Right cardiac atrium (tissue), 5 donors: ENCODE measurements at regions not wholly inside any gene's neighbourhood (a gene's known extent, or its start where the extent isn't known, plus 50 kb on each side); places are given as distances from the start of the nearest gene placed in this dataset.
A peak's percentile ranks its signal among the peaks of the same experiment; 100 is the strongest.
"Not testable (repeated sequence)": the region's sequence is repeated elsewhere in the genome, so short reads cannot be mapped to it uniquely, and the experiment has no call there.

Source experiments
- ATAC-seq, 2 donors: fragments of 200-7000 bp; cut with Tn5 transposase; one replicate each; pipeline versions ENCODE4 v1.8.0 to v1.9.1; 2020; ENCODE audit warnings: moderate library complexity in 2 of 2, mild to moderate bottlenecking in 1 of 2
- DNase-seq, 3 donors: peaks; one replicate each; pipeline ENCODE4 v3.0.0-alpha.2; 2020
- H3K27ac ChIP-seq: one replicate; pipeline ENCODE4 v1.5.1; 2013; ENCODE audit warnings: mild to moderate bottlenecking, low read length, control low read depth, moderate library complexity
- H3K27me3 ChIP-seq: one replicate; pipeline ENCODE4 v1.6.1; 2013; ENCODE audit not compliant: control insufficient read depth, insufficient read depth
- H3K4me1 ChIP-seq: one replicate; pipeline ENCODE4 v1.6.1; 2013; ENCODE audit warnings: low read length; ENCODE audit not compliant: control insufficient read depth, insufficient read depth
- H3K4me3 ChIP-seq: one replicate; pipeline ENCODE4 v1.5.1; 2013; ENCODE audit warnings: low read length, control low read depth
- H3K9me3 ChIP-seq: one replicate; pipeline ENCODE4 v1.6.1; 2013; ENCODE audit warnings: low read length; ENCODE audit not compliant: control insufficient read depth
- WGBS: extraction: QIAGEN DNeasy Blood & Tissue Kit; methylation state at CpG from one replicate; pipeline ENCODE4 v1.1.7; 2013; 5-methylcytosine and 5-hydroxymethylcytosine counted together
- intact Hi-C, 4 donors: fragments of 100-400 bp; cut with DNase I; formaldehyde crosslinking; loops; one replicate each; pipeline versions ENCODE4 v1.11.0 to v1.14.0; 2022 to 2023
- donor health status: healthy with polysubstance abuse.
- donor health status: DM: no; HTN: yes; CAD: no.
- donor health status: DM: no; HTN: no; CAD: no.
- donor health status: DM: no; HTN: yes; CAD: no; lungs with severe emphysema.
- donor health status: DM: yes; HTN: yes; CAD: no.

DNA sequence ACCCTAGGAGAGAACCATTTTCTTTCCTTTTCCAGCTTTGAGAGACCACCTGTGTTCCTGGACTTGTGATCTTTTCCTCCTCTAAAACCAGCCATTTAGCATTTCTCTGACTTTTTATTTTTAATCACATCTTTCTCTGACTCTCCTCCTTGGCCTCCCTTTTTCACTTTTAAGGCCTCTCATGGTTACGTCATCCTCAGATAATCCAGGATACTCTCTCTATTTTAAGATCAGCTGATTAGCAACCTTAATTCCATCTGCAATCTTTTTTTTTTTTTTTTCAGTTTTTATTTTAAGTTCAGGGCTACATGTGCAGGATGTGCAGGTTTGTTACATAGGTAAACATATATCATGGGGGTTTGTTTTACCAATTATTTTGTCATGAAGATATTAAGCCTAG is 54.0 kb downstream of the RFPL4B start:
- Histone ChIP-seq H3K4me3 (no peak overlapping the region), H3K4me1 (no peaks in the 10 kb centered on the region), H3K9me3 (no peaks in the 10 kb centered on the region), H3K27me3 (no peaks in the 10 kb centered on the region), H3K27ac (no peak overlapping the region)
- intact Hi-C loops, result no loop called here
- WGBS, result 88% methylated on average over 1 of the region's 1 CpG
- ATAC-seq, result no peak
- DNase-seq, result no peak

DNA sequence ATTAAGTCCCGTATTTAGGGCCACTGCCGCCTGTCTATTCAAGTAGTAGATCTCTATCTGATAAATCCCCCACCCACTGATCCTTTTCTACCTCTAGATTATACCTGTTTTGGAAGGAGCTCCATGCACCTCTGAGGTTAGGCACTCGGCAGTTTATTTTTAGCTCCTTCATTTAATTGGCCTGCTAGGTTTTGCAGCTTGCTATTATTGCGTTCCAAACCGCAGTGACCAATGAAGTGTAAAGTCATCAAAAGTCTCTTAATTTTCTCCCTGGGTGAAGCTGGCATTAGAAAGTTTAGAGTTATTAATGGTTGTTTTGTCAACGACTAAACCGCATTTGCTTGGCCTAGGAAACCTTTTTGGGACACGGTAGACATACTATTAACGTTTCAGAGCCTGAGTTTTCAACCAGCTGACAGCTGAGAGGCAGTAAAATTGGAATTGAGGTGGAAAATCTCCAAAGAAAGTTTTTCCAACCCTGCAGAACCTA is 60.0 kb downstream of the RFPL4B start:
- Histone ChIP-seq H3K4me1 (no peaks in the 10 kb centered on the region), H3K27ac (no peak overlapping the region), H3K4me3 (no peak overlapping the region), H3K27me3 (no peaks in the 10 kb centered on the region), H3K9me3 (no peaks in the 10 kb centered on the region)
- ATAC-seq, result no peak
- WGBS, result 87% methylated on average over 9 of the region's 9 CpGs
- intact Hi-C loops, result no loop called here
- DNase-seq, result no peak

DNA sequence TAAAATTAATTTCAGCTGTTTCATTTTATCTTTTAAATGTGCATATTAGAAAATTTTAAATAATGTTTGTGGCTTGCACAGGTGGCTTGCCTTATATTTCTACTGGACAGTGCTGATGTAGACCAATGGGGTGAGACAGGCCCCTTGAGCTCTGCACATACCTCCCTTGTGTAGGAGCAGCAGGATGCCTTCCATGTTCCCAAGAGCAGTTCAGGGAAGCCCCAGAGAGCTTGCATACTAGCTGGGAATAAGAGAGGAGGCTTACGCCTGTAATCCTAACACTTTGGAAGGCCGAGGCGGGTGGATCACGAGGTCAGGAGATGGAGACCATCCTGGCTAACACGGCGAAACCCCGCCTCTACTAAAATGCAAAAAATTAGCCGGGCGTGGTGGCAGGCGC is 61.4 kb downstream of the RFPL4B start:
- Histone ChIP-seq H3K4me1 (no peaks in the 10 kb centered on the region), H3K9me3 (no peaks in the 10 kb centered on the region), H3K27ac (no peak overlapping the region), H3K27me3 (no peaks in the 10 kb centered on the region), H3K4me3 (no peak overlapping the region)
- no peak for DNase-seq
- 95% methylated on average over 10 of the region's 10 CpGs for WGBS
- intact Hi-C loops, result no loop called here
- ATAC-seq, result no peak

DNA sequence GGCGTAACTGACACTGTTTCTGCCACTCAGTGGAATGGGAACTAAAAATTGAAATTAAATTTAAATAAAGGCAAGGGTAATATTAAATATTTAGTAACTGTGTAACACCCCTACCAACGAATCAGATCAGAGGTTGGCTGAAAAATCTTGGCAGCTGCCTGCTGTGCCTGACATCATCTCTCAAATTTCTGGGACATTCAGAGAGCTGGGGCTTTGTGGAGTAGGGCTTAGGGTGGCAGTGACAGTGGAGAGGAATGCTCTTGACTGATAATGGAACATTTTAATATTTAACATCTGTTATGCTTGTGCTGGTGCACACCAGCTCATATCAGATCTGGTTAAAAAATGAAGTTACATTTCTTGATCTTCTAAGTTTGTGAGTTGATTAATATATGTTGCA is 62.2 kb downstream of the RFPL4B start:
- Histone ChIP-seq H3K9me3 (no peaks in the 10 kb centered on the region), H3K4me1 (no peaks in the 10 kb centered on the region), H3K27me3 (no peaks in the 10 kb centered on the region), H3K4me3 (no peak overlapping the region), H3K27ac (no peak overlapping the region)
- ATAC-seq (peak in 1 of 2 donors; percentile 20), DNase-seq (no peak)
- WGBS, result 55% methylated on average over 2 of the region's 2 CpGs
- intact Hi-C loops, result no loop called here

DNA sequence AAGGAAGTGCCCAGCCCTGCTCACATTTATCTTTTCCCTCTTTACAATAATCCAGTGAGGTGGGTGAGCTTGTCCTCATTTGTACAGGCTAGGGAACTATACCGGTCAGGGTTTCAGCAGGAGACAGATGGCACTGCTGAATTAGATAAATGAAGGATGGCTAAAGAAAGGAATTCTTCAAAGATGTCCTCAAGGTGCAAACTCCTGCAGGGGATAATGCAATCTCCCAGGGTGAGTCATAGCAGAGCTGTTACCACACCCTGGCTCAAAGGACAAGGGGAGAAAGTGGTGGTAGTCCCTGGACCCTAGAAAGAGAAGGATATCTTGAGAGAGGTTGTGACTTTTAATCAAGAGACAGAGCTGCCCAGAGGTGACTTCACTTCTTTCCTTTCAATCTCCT is 66.7 kb downstream of the RFPL4B start:
- no peaks in the 10 kb centered on the region for H3K4me1 ChIP-seq
- H3K4me3 ChIP-seq, result no peak overlapping the region
- DNase-seq (no peak), ATAC-seq (no peak)
- 62% methylated on average over 1 of the region's 1 CpG for WGBS
- H3K27me3 ChIP-seq, result no peaks in the 10 kb centered on the region
- H3K9me3 ChIP-seq, result no peaks in the 10 kb centered on the region
- no peak overlapping the region for H3K27ac ChIP-seq
- intact Hi-C loops, result no loop called here

DNA sequence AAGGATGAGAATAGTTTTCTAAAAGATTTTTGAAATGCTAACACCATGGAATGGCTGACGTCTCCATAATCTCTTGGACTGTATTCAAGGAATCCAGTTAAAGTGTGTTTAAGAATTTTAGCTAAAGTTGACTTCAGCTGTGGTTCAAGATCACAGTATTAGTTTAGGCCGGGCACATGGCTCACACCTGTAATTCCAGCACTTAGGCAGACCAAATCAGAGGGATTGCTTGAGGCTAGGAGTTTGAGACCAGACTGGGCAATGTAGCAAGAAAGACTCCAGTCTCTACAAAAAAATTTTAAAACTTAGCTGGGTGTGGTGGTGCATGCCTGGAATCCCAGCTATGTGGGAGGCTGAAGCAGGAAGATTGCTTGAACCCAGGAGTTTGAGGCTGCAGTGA is 68.2 kb downstream of the RFPL4B start:
- H3K4me3 ChIP-seq, result no peak overlapping the region
- H3K9me3 ChIP-seq, result no peaks in the 10 kb centered on the region
- WGBS, result 35% methylated on average over 2 of the region's 2 CpGs
- intact Hi-C loops, result no loop called here
- DNase-seq, result no peak
- H3K4me1 ChIP-seq, result no peaks in the 10 kb centered on the region
- H3K27ac ChIP-seq, result no peak overlapping the region
- ATAC-seq, result no peak
- no peaks in the 10 kb centered on the region for H3K27me3 ChIP-seq

DNA sequence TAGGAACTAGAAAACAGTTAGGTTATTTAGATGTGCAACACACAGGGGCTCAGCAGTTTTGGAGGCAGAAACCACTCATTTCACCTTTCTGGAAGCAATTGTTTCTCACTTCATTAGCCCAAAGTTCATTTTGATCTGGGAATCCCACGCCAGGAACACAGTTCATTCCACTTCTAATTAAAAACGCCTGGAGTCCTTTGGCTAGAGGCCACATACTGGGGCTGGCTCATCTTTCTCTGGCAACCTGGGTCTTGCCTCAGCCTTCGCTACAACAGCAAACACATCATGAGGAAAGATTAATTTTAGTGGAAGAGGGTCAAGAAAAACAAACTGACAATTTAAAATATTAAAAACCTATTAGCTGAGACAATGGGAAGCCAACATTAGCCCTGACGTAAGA is 69.7 kb downstream of the RFPL4B start:
- peak in 1 of 3 donors; percentile 37 for DNase-seq
- Histone ChIP-seq H3K9me3 (no peaks in the 10 kb centered on the region), H3K4me1 (no peaks in the 10 kb centered on the region), H3K4me3 (no peak overlapping the region), H3K27me3 (no peaks in the 10 kb centered on the region), H3K27ac (no peak overlapping the region)
- no peak for ATAC-seq
- WGBS, result 53% methylated on average over 4 of the region's 4 CpGs
- intact Hi-C loops, result no loop called here

DNA sequence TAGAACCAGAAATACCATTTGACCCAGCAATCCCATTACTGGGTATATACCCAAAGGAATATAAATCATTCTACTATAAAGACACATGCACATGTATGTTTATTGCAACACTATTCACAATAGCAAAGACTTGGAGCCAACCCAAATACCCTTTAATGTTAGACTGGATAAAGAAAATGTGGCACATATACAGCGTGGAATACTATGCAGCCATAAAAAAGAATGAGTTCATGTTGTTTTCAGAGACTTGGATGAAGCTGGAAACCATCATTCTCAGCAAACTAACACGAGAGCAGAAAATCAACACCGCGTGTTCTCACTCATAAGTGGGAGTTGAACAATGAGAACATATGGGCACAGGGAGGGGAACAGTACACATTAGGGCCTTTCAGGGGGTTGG is 79.9 kb downstream of the RFPL4B start:
- H3K9me3 ChIP-seq, H3K27ac ChIP-seq, H3K4me3 ChIP-seq, intact Hi-C loops, DNase-seq, H3K4me1 ChIP-seq, ATAC-seq, H3K27me3 ChIP-seq: not testable (repeated sequence)
- 97% methylated on average over 4 of the region's 4 CpGs for WGBS

DNA sequence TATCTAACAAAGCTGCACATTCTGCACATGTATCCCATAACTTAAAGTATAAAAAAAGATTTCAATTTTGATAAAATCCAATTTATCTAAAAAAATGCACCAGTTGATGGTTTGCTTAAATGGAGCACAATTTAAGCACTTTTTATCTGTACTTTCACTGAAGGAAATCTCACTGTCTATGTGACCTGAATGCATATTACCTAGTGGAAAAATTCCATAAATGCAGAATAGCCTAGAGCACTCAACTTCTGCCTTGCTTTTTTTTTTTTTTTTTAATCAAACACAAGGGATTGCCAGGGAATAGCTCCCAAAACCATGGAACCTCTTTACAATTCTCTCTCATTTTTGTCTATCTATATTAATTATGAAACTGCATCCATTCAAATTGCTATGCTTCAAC is 80.4 kb downstream of the RFPL4B start:
- H3K4me1 ChIP-seq, result no peaks in the 10 kb centered on the region
- no peak overlapping the region for H3K4me3 ChIP-seq
- ATAC-seq, result no peak
- no peak overlapping the region for H3K27ac ChIP-seq
- no peak for DNase-seq
- no peaks in the 10 kb centered on the region for H3K9me3 ChIP-seq
- no peaks in the 10 kb centered on the region for H3K27me3 ChIP-seq
- intact Hi-C loops, result no loop called here

DNA sequence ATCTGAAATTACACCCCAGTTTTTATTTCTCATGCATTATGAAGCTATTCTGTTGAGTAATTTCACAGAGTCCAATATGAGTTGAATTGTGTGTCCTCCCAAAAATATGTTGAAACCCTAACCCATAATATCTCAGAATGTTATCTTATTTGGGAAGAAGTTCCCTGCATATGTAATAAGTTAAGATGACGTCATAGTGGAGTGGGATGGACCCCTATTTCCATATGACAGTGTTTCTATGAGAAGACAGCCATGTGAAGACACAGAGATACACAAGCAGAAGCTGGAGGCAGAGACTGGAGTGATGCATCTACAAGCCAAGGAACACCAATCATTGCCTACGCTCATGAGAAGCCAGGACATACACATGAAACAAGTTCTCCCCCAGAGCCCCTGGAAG is 81.3 kb downstream of the RFPL4B start:
- Histone ChIP-seq H3K27ac (no peak overlapping the region), H3K4me1 (no peaks in the 10 kb centered on the region), H3K9me3 (no peaks in the 10 kb centered on the region), H3K27me3 (no peaks in the 10 kb centered on the region), H3K4me3 (no peak overlapping the region)
- DNase-seq, result no peak
- intact Hi-C loops, result no loop called here
- ATAC-seq, result no peak
- 75% methylated on average over 2 of the region's 2 CpGs for WGBS

DNA sequence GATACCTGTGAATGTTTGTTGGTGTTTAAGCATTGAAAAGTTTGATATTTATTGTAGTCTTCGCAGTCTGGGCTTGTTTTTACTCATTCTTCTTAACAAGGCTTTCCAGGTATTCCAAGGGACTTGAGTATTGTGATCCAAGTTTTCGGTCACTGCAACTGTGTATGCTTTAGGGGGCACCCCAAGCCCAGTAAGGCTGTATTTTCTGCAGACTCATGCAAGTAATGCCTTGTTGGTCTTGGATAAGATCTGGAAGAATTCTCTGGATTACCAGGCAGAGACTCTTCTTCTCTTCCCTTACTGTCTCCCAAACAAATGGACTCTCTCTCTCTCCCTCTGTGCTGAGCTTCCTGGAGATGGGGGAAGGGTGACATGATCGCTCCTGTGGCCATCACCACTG is 82.1 kb downstream of the RFPL4B start:
- Histone ChIP-seq H3K27me3 (no peaks in the 10 kb centered on the region), H3K4me3 (no peak overlapping the region), H3K4me1 (no peaks in the 10 kb centered on the region), H3K27ac (no peak overlapping the region), H3K9me3 (no peaks in the 10 kb centered on the region)
- 77% methylated on average over 3 of the region's 3 CpGs for WGBS
- intact Hi-C loops, result no loop called here
- ATAC-seq (no peak), DNase-seq (no peak)

DNA sequence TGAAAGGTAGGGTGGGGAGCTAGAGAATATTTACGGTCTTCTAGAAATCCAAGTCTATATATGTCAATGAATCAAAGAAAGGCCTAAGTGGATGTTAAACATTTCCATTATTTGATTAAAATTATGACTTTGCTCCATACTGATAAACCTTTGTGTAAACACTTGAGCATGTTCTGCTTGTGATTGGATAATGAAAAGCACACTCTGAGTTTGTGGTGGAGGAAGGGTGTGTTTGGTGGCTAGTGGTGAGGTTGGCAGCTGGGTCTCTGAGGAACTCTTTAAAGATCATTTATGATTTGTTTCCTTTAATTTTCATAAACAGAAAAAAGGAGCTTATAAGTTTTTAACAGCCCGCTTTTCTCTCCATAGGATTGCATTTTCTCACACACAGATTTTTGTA is 84.7 kb downstream of the RFPL4B start:
- Histone ChIP-seq H3K4me3 (no peak overlapping the region), H3K27ac (no peak overlapping the region), H3K9me3 (no peaks in the 10 kb centered on the region), H3K27me3 (no peaks in the 10 kb centered on the region), H3K4me1 (no peaks in the 10 kb centered on the region)
- DNase-seq (no peak), ATAC-seq (no peak)
- 98% methylated on average over 2 of the region's 2 CpGs for WGBS
- intact Hi-C loops, result no loop called here
